AG09319 (cell line): ENCODE measurements at regions not wholly inside any gene's neighbourhood (a gene's known extent, or its start where the extent isn't known, plus 50 kb on each side); places are given as distances from the start of the nearest gene placed in this dataset.

ENCODE experiments used
- DNase-seq: peaks from one replicate; pipeline ENCODE4 v3.0.0-alpha.2; 2010; ENCODE audit warnings: low read depth; ENCODE audit errors: extremely low read depth
- CTCF ChIP-seq: IDR thresholded peaks from 2 replicates; pipeline ENCODE4 v1.5.1; 2011; ENCODE audit warnings: low read depth, mild to moderate bottlenecking, inconsistent platforms, low read length, moderate library complexity

GRCh38 chr4:27088491-27088890, 227.8 kb downstream of the STIM2 start:
- no peak for TF ChIP-seq CTCF
- DNase-seq: no peak

- no peak for TF ChIP-seq CTCF
Observed at GRCh38 chr4:27089186-27089585, 228.5 kb downstream of the STIM2 start.

GRCh38 chr4:27090406-27090805, 229.8 kb downstream of the STIM2 start:
- DNase-seq: no peak
- TF ChIP-seq CTCF: no peak

More at GRCh38 chr4:27089186-27089585, 228.5 kb downstream of the STIM2 start:
- no peak for DNase-seq

GRCh38 chr4:27094224-27094623, 233.6 kb downstream of the STIM2 start:
- no peak for TF ChIP-seq CTCF
- DNase-seq: no peak

GRCh38 chr4:27094783-27095182, 234.1 kb downstream of the STIM2 start:
- no peak for DNase-seq
- no peak for TF ChIP-seq CTCF

- TF ChIP-seq CTCF: no peak
- no peak for DNase-seq
Observed at GRCh38 chr4:27096142-27096824, 235.6 kb downstream of the STIM2 start.

GRCh38 chr4:27098034-27098433, 237.4 kb downstream of the STIM2 start:
- no peak for DNase-seq
- no peak for TF ChIP-seq CTCF
